ENCODE measurements at regions not wholly inside any gene's neighbourhood (a gene's known extent, or its start where the extent isn't known, plus 50 kb on each side); places are given as distances from the start of the nearest gene placed in this dataset.

DNA sequence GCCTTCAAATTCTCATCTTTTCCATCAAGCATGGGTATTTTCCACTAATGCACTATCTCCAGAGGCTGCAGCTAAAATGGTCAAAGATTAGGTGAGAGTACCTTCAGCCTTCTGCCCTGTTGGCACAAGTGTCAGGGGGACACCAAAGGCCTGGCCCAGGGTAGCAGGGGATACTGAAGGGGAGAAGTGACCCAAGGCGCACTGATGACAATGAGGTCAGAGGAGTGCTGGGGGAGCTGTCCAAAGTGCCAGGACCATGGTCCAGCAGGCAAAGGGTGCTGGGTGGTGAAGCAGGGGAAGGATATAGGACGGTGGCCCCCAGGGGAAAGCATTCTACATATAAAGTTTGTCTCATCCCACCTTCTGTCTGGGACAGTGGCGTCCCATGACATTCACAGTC lies 303.4 kb downstream of the SMAD2 start:
- no peak for DNase-seq (ENCODE audit: low spot score in 2 of 2)
- H3K4me3 ChIP-seq = no peak overlapping the region
- H3K27ac ChIP-seq = no peak overlapping the region
- no peaks in the 10 kb centered on the region for H3K9me3 ChIP-seq
- 74% methylated on average over 3 of the region's 3 CpGs for WGBS
- no peaks in the 10 kb centered on the region for H3K4me1 ChIP-seq
- no peaks in the 10 kb centered on the region for H3K36me3 ChIP-seq
- TF ChIP-seq, protein P1, sequence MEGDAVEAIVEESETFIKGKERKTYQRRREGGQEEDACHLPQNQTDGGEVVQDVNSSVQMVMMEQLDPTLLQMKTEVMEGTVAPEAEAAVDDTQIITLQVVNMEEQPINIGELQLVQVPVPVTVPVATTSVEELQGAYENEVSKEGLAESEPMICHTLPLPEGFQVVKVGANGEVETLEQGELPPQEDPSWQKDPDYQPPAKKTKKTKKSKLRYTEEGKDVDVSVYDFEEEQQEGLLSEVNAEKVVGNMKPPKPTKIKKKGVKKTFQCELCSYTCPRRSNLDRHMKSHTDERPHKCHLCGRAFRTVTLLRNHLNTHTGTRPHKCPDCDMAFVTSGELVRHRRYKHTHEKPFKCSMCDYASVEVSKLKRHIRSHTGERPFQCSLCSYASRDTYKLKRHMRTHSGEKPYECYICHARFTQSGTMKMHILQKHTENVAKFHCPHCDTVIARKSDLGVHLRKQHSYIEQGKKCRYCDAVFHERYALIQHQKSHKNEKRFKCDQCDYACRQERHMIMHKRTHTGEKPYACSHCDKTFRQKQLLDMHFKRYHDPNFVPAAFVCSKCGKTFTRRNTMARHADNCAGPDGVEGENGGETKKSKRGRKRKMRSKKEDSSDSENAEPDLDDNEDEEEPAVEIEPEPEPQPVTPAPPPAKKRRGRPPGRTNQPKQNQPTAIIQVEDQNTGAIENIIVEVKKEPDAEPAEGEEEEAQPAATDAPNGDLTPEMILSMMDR (IDR thresholded peaks at IDR 0.05) = no peak
- TF ChIP-seq POLR2AphosphoS5 (IDR thresholded peaks at IDR 0.05) (no peak), EP300 (IDR thresholded peaks at IDR 0.05) (no peak), POLR2A (IDR thresholded peaks at IDR 0.05) (no peak)
- no peaks in the 10 kb centered on the region for H3K27me3 ChIP-seq

DNA sequence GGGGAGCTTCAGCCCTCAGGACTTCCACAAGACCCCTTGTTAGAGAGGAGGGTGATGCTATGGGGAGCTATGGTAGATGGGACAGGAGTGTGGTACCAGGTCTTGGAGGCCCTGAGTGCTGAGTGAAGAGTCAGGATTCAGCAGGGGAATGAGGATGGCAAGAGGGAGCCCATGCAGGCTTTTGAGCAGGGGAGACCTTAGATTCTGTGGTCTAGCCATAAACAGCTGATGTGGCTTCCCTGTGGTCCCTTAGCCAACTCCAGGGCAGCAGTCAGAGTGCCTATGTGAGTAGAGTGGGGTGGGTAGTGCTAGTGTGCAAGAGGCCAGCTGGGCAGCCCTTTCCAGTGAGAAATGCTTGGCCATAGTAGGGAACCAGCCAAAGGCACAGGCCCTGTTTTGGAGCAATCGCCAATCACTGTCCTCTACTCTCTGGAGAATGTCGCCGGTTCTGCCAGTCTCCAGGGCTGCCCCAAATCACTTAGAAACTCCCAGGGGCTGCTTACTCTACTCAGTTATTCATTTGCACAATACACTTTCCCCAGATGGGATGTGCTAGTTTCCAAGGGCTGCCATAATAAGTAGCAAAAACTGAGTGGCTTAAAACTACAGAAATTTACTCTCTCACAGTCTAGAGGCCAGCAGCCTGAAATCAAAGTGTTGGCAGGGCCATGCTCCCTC lies 310.5 kb downstream of the SMAD2 start:
- H3K27ac ChIP-seq = no peak overlapping the region
- H3K36me3 ChIP-seq = no peaks in the 10 kb centered on the region
- no peak for DNase-seq (ENCODE audit: low spot score in 2 of 2)
- TF ChIP-seq, protein P1 (IDR thresholded peaks at IDR 0.05) = no peak
- TF ChIP-seq POLR2A (IDR thresholded peaks at IDR 0.05) (no peak), POLR2AphosphoS5 (IDR thresholded peaks at IDR 0.05) (no peak), EP300 (IDR thresholded peaks at IDR 0.05) (no peak)
- no peaks in the 10 kb centered on the region for H3K4me1 ChIP-seq
- H3K4me3 ChIP-seq = no peak overlapping the region
- 93% methylated on average over 3 of the region's 3 CpGs for WGBS
- H3K9me3 ChIP-seq = no peaks in the 10 kb centered on the region
- H3K27me3 ChIP-seq = no peaks in the 10 kb centered on the region

GRCh38 chr18:47618758-47619157 lies 311.7 kb downstream of the SMAD2 start:
- Histone ChIP-seq H3K4me1 (no peaks in the 10 kb centered on the region), H3K27ac (no peak overlapping the region), H3K4me3 (no peak overlapping the region), H3K36me3 (no peaks in the 10 kb centered on the region), H3K9me3 (no peaks in the 10 kb centered on the region), H3K27me3 (no peaks in the 10 kb centered on the region)
- TF ChIP-seq EP300 (IDR thresholded peaks at IDR 0.05) (no peak), POLR2AphosphoS5 (IDR thresholded peaks at IDR 0.05) (no peak), POLR2A (IDR thresholded peaks at IDR 0.05) (no peak)
- TF ChIP-seq, protein P1 (IDR thresholded peaks at IDR 0.05) = no peak
- DNase-seq (ENCODE audit: low spot score in 2 of 2) = no peak
- WGBS = 86% methylated on average over 3 of the region's 3 CpGs

GRCh38 chr18:47615043-47615442 lies 315.4 kb downstream of the SMAD2 start:
- H3K9me3 ChIP-seq = no peaks in the 10 kb centered on the region
- no peaks in the 10 kb centered on the region for H3K4me1 ChIP-seq
- no peaks in the 10 kb centered on the region for H3K27me3 ChIP-seq
- no peak overlapping the region for H3K27ac ChIP-seq
- DNase-seq (ENCODE audit: low spot score in 2 of 2) = no peak
- TF ChIP-seq EP300 (IDR thresholded peaks at IDR 0.05) (no peak), POLR2A (IDR thresholded peaks at IDR 0.05) (no peak), POLR2AphosphoS5 (IDR thresholded peaks at IDR 0.05) (no peak)
- TF ChIP-seq, protein P1 (IDR thresholded peaks at IDR 0.05) = no peak
- 72% methylated on average over 2 of the region's 2 CpGs for WGBS
- H3K4me3 ChIP-seq = no peak overlapping the region
- H3K36me3 ChIP-seq = no peaks in the 10 kb centered on the region

GRCh38 chr18:47613929-47614328 lies 316.5 kb downstream of the SMAD2 start:
- TF ChIP-seq POLR2AphosphoS5 (IDR thresholded peaks at IDR 0.05) (no peak), EP300 (IDR thresholded peaks at IDR 0.05) (no peak), POLR2A (IDR thresholded peaks at IDR 0.05) (no peak)
- TF ChIP-seq, protein P1 (IDR thresholded peaks at IDR 0.05) = no peak
- H3K27me3 ChIP-seq = no peaks in the 10 kb centered on the region
- H3K4me1 ChIP-seq = no peaks in the 10 kb centered on the region
- no peaks in the 10 kb centered on the region for H3K36me3 ChIP-seq
- no peak overlapping the region for H3K27ac ChIP-seq
- H3K9me3 ChIP-seq = no peaks in the 10 kb centered on the region
- no peak for DNase-seq (ENCODE audit: low spot score in 2 of 2)
- H3K4me3 ChIP-seq = no peak overlapping the region
